Activated CD4-positive, alpha-beta T cell treated with anti-CD3 and anti-CD28 coated beads, Interleukin-2, amount 10 ng/mL, durations not matched to agents 24 days and 14 days (primary cell): ENCODE measurements at regions not wholly inside any gene's neighbourhood (a gene's known extent, or its start where the extent isn't known, plus 50 kb on each side); places are given as distances from the start of the nearest gene placed in this dataset.

Source experiments
- DNase-seq: peaks from one replicate; pipeline ENCODE4 v3.0.0; 2022
- H3K27ac Mint-ChIP-seq: one replicate; pipeline ENCODE4 v1.8.0; 2022; ENCODE audit warnings: mild to moderate bottlenecking, mixed read lengths
- H3K27me3 Mint-ChIP-seq: one replicate; pipeline ENCODE4 v1.8.0; 2022; ENCODE audit warnings: mixed read lengths
- H3K36me3 Mint-ChIP-seq: one replicate; pipeline ENCODE4 v1.8.0; 2022; ENCODE audit warnings: low read depth, mild to moderate bottlenecking, mixed read lengths
- H3K4me1 Mint-ChIP-seq: one replicate; pipeline ENCODE4 v1.8.0; 2021; ENCODE audit warnings: mixed read lengths
- H3K4me3 Mint-ChIP-seq: one replicate; pipeline ENCODE4 v1.8.0; 2022; ENCODE audit warnings: mild to moderate bottlenecking, moderate library complexity, mixed read lengths
- H3K9me3 Mint-ChIP-seq: one replicate; pipeline ENCODE4 v1.8.0; 2021; ENCODE audit warnings: mixed read lengths
- intact Hi-C: fragments of 100-400 bp; cut with micrococcal nuclease; formaldehyde crosslinking; loops from one replicate; pipeline ENCODE4 v1.15.1; 2023

GRCh38 chr13:33452873-33453517, 167.4 kb upstream of the STARD13 start:
- Mint-ChIP-seq H3K4me1 (no peaks in the 10 kb centered on the region), H3K4me3 (no peak overlapping the region), H3K27ac (no peak overlapping the region), H3K36me3 (no peaks in the 10 kb centered on the region), H3K9me3 (no peaks in the 10 kb centered on the region), H3K27me3 (peaks cover 1% of the 10 kb centered on the region)
- intact Hi-C loops, result no loop called here
- DNase-seq, result no peak

- Mint-ChIP-seq H3K9me3 (no peaks in the 10 kb centered on the region), H3K4me1 (no peaks in the 10 kb centered on the region), H3K27me3 (peaks cover 1% of the 10 kb centered on the region), H3K36me3 (no peaks in the 10 kb centered on the region), H3K27ac (no peak overlapping the region), H3K4me3 (no peak overlapping the region)
- DNase-seq, result no peak
- intact Hi-C loops, result no loop called here
Measured at GRCh38 chr13:33453936-33454335, 168.4 kb upstream of the STARD13 start.

DNA sequence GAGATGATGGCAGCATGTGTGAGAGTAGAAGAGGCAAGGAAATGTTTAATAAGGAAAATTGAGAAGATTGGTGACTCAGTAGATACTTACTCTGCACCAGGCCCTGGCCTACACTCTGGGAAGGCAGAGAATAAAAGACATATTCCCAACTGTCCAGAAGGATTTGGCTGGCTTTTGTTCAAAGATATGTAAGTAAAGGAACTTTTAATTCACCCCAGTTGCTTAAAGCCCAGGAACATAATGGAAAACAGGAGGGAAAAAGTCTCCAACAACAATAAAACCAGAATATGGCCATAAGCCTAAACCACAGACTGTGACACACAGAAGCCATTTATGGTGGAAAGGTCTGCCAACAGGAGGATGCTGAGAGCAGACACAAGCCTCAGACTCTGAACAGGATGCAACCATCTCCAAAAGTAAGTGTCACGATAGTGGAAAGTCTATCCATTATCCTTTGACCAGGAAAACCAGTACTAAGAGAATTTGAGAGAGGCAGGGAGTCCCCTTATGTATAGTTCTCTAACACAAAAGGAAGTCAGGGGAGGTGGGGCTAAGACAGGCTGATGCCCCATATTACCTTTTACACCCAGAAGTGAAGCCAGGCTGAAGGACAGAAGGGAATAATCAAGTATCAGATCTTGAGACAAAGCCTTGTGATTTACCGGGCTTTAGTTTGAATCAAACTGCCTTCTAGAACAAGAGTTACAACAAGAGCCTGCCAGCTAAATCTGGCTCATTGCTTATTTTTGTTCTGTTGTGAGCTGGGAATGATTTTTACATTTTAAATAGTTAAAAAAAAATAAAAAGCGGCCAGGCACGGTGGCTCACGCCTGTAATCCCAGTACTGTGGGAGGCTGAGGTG, 169.5 kb upstream of the STARD13 start:
- Mint-ChIP-seq H3K36me3 (no peaks in the 10 kb centered on the region), H3K9me3 (no peaks in the 10 kb centered on the region), H3K27me3 (no peaks in the 10 kb centered on the region), H3K27ac (no peak overlapping the region), H3K4me3 (no peak overlapping the region), H3K4me1 (no peaks in the 10 kb centered on the region)
- intact Hi-C loops, result no loop called here
- no peak for DNase-seq

DNA sequence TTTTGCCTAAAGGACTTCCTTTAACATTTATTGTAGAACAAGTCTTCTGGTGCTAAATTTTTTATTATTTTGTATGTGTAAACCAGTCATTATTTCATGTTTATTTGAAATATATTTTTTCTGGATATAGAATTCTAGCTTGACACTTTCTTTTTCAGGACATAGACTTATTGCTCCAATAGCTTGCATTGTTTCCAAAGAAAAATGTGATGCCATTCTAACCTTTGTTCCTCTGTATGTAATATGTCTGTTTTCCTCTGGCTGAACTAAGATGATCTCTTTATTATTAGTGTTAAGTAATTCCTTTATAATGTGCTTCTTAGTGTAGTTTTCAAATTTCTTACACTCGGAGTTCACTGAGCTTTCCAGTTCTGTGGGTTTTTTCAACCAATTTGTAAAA, 174.1 kb upstream of the STARD13 start:
- Mint-ChIP-seq H3K27ac (no peak overlapping the region), H3K4me1 (no peaks in the 10 kb centered on the region), H3K9me3 (no peaks in the 10 kb centered on the region), H3K36me3 (no peaks in the 10 kb centered on the region), H3K4me3 (no peak overlapping the region), H3K27me3 (peaks cover 2% of the 10 kb centered on the region)
- no peak for DNase-seq
- intact Hi-C loops, result no loop called here

DNA sequence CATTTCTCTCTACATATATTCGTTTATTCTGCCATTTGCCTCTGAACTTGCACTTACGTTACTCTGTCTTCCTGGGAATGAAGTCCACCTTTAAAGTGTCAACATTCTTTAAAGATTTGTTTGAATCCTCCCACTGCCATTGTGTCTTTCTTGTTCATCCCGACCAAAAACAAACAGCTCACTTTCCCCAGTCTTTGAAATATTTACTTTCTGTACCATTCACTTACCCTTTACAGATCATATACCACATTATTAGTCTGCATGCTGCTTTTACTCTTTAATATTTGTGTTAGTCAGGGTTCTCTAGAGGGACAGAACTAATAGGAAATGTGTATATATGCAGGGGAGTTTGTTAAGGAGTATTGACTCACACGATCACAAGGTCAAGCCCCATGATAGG, 176.6 kb upstream of the STARD13 start:
- H3K36me3 Mint-ChIP-seq, result no peaks in the 10 kb centered on the region
- peaks cover 2% of the 10 kb centered on the region for H3K27me3 Mint-ChIP-seq
- H3K4me3 Mint-ChIP-seq, result no peak overlapping the region
- intact Hi-C loops, result no loop called here
- H3K4me1 Mint-ChIP-seq, result no peaks in the 10 kb centered on the region
- no peak overlapping the region for H3K27ac Mint-ChIP-seq
- no peak for DNase-seq
- no peaks in the 10 kb centered on the region for H3K9me3 Mint-ChIP-seq

- H3K27me3 Mint-ChIP-seq, result peaks cover 2% of the 10 kb centered on the region
- DNase-seq, result no peak
- no peak overlapping the region for H3K4me3 Mint-ChIP-seq
Measured at GRCh38 chr13:33464345-33464744, 178.8 kb upstream of the STARD13 start.

GRCh38 chr13:33466262-33466661, 180.7 kb upstream of the STARD13 start:
- DNase-seq, result no peak
- Mint-ChIP-seq H3K36me3 (no peaks in the 10 kb centered on the region), H3K27ac (no peak overlapping the region), H3K4me3 (no peak overlapping the region), H3K4me1 (no peaks in the 10 kb centered on the region), H3K9me3 (peaks cover 4% of the 10 kb centered on the region), H3K27me3 (peaks cover 2% of the 10 kb centered on the region)
- intact Hi-C loops, result no loop called here

More at GRCh38 chr13:33464345-33464744, 178.8 kb upstream of the STARD13 start:
- intact Hi-C loops, result no loop called here
- no peaks in the 10 kb centered on the region for H3K4me1 Mint-ChIP-seq
- no peak overlapping the region for H3K27ac Mint-ChIP-seq
- no peaks in the 10 kb centered on the region for H3K9me3 Mint-ChIP-seq
- H3K36me3 Mint-ChIP-seq, result no peaks in the 10 kb centered on the region

- Mint-ChIP-seq H3K27ac (no peak overlapping the region), H3K4me1 (no peaks in the 10 kb centered on the region), H3K36me3 (no peaks in the 10 kb centered on the region), H3K27me3 (no peaks in the 10 kb centered on the region), H3K9me3 (peaks cover 4% of the 10 kb centered on the region), H3K4me3 (no peak overlapping the region)
- intact Hi-C loops, result no loop called here
- no peak for DNase-seq
Measured at GRCh38 chr13:33467556-33467955, 182.0 kb upstream of the STARD13 start.

GRCh38 chr13:33471204-33471603, 185.6 kb upstream of the STARD13 start:
- Mint-ChIP-seq H3K9me3 (peaks cover 10% of the 10 kb centered on the region), H3K27ac (no peak overlapping the region), H3K4me3 (no peak overlapping the region), H3K36me3 (no peaks in the 10 kb centered on the region), H3K4me1 (no peaks in the 10 kb centered on the region), H3K27me3 (no peaks in the 10 kb centered on the region)
- DNase-seq, result no peak
- intact Hi-C loops, result no loop called here

GRCh38 chr13:33472446-33472845, 186.9 kb upstream of the STARD13 start:
- no peak overlapping the region for H3K27ac Mint-ChIP-seq
- H3K9me3 Mint-ChIP-seq, result peaks cover 14% of the 10 kb centered on the region
- DNase-seq, result no peak
- H3K4me3 Mint-ChIP-seq, result no peak overlapping the region
- H3K27me3 Mint-ChIP-seq, result no peaks in the 10 kb centered on the region
- intact Hi-C loops, result no loop called here
- no peaks in the 10 kb centered on the region for H3K4me1 Mint-ChIP-seq
- H3K36me3 Mint-ChIP-seq, result no peaks in the 10 kb centered on the region

DNA sequence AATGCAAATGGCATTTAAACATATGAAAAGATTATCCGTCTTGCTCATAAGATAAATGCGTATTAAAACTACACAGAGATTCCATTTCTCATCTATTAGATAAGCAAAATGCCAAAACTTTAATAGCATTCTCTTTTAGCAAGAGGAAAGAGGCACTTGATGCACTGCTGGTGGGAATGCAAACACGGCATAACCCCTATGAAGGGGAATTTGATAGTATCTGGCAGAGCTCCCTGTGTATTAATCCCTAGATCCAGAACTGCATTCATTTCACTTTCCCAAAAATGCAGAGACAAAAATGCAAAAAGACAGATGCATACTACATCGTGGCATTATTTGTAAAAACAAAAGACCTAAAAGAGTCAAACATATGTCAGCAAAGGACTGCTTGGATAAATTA, 193.6 kb upstream of the STARD13 start:
- Mint-ChIP-seq H3K4me1 (no peaks in the 10 kb centered on the region), H3K9me3 (peaks cover 13% of the 10 kb centered on the region), H3K4me3 (no peak overlapping the region), H3K27ac (no peak overlapping the region), H3K36me3 (no peaks in the 10 kb centered on the region), H3K27me3 (no peaks in the 10 kb centered on the region)
- intact Hi-C loops, result no loop called here
- DNase-seq, result no peak

GRCh38 chr13:33480561-33480960, 195.0 kb upstream of the STARD13 start:
- DNase-seq, result no peak
- no peak overlapping the region for H3K4me3 Mint-ChIP-seq
- H3K36me3 Mint-ChIP-seq, result no peaks in the 10 kb centered on the region
- peaks cover 18% of the 10 kb centered on the region for H3K9me3 Mint-ChIP-seq
- no peak overlapping the region for H3K27ac Mint-ChIP-seq
- no peaks in the 10 kb centered on the region for H3K4me1 Mint-ChIP-seq
- intact Hi-C loops, result no loop called here
- no peaks in the 10 kb centered on the region for H3K27me3 Mint-ChIP-seq

DNA sequence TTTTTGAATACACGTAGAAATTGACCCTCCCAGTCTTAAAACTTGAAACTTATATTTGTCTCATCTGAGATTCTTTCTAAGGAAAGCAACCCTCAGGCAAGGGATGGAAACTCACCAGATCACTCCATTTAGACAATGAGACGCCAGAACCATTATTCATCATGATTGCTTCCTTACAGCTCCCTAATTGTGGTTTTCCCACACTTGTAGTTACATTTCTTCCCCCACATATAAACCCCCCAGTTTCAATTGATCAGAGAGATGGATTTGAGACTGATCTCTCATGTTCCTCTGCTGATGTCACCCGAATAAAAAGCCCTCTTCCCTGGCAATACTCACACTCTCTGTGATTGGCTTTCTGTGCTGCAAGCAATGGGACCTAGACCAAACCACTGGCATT, 197.9 kb upstream of the STARD13 start:
- H3K36me3 Mint-ChIP-seq, result no peaks in the 10 kb centered on the region
- DNase-seq, result no peak
- H3K4me1 Mint-ChIP-seq, result peaks cover 2% of the 10 kb centered on the region
- no peak overlapping the region for H3K4me3 Mint-ChIP-seq
- no peak overlapping the region for H3K27ac Mint-ChIP-seq
- peaks cover 7% of the 10 kb centered on the region for H3K9me3 Mint-ChIP-seq
- H3K27me3 Mint-ChIP-seq, result peaks cover 4% of the 10 kb centered on the region
- intact Hi-C loops, result no loop called here

DNA sequence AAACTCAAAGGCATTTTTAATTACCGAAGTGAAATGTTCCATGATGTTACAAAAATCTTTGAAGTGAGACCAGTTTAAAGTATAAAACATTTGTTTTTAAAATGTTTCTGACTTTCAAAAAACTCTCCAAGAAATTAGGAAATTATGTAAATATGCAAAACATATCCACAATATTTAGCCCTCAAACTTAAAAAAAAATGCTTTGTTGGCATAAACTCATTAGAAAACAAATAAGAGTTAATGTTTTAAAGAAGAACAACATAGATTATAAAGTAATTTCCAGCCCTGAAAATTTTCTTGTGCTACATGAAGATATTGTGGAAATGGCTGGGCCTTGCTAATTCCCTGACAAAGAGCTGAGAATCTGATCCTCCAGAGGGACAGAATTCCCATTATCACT, 199.7 kb upstream of the STARD13 start:
- Mint-ChIP-seq H3K36me3 (no peaks in the 10 kb centered on the region), H3K27me3 (peaks cover 4% of the 10 kb centered on the region), H3K4me3 (no peak overlapping the region), H3K9me3 (peaks cover 7% of the 10 kb centered on the region), H3K27ac (no peak overlapping the region), H3K4me1 (peaks cover 2% of the 10 kb centered on the region)
- intact Hi-C loops, result no loop called here
- no peak for DNase-seq
